H9 (cell line): ENCODE measurements at regions not wholly inside any gene's neighbourhood (a gene's known extent, or its start where the extent isn't known, plus 50 kb on each side); places are given as distances from the start of the nearest gene placed in this dataset.

ENCODE experiments used
- DNase-seq: peaks from one replicate; pipeline ENCODE4 v3.0.0-alpha.2; 2017
- H2AFZ ChIP-seq: one replicate; pipeline ENCODE4 v1.6.1; 2013; ENCODE audit warnings: mild to moderate bottlenecking, low read length, control low read depth, moderate library complexity
- H2AK5ac ChIP-seq: 2 replicates; pipeline ENCODE4 v1.6.1; 2013; ENCODE audit warnings: low read length, control low read depth, mixed read lengths; ENCODE audit not compliant: insufficient read length
- H2BK120ac ChIP-seq: one replicate; pipeline ENCODE4 v1.6.1; 2013; ENCODE audit warnings: low read depth, mild to moderate bottlenecking, low read length, control low read depth, inconsistent platforms; ENCODE audit not compliant: poor library complexity, severe bottlenecking
- H2BK12ac ChIP-seq: 2 replicates; pipeline ENCODE4 v1.6.1; 2013; ENCODE audit warnings: low read length, control low read depth, mixed read lengths, low read depth; ENCODE audit not compliant: insufficient read length
- H2BK15ac ChIP-seq: 2 replicates; pipeline ENCODE4 v1.6.1; 2013; ENCODE audit warnings: low read depth, low read length, control low read depth
- H2BK20ac ChIP-seq: one replicate; pipeline ENCODE4 v1.6.1; 2013; ENCODE audit warnings: low read depth, mild to moderate bottlenecking, low read length, control low read depth, inconsistent platforms; ENCODE audit not compliant: poor library complexity, severe bottlenecking
- H2BK5ac ChIP-seq: 2 replicates; pipeline ENCODE4 v1.6.1; 2013; ENCODE audit warnings: low read length, control low read depth, mixed read lengths; ENCODE audit not compliant: insufficient read length
- H3K14ac ChIP-seq: 2 replicates; pipeline ENCODE4 v1.6.1; 2013; ENCODE audit warnings: low read length, control low read depth; ENCODE audit not compliant: insufficient read depth
- H3K18ac ChIP-seq: 2 replicates; pipeline ENCODE4 v1.6.1; 2013; ENCODE audit warnings: low read depth, mild to moderate bottlenecking, mixed read lengths, low read length, control low read depth; ENCODE audit not compliant: insufficient read length
- H3K23ac ChIP-seq: 2 replicates; pipeline ENCODE4 v1.6.1; 2013; ENCODE audit warnings: low read length, control low read depth, mixed read lengths, low read depth; ENCODE audit not compliant: insufficient read length
- H3K23me2 ChIP-seq: 2 replicates; pipeline ENCODE4 v1.6.1; 2013; ENCODE audit warnings: low read depth, mild to moderate bottlenecking, mixed read lengths, low read length, control low read depth; ENCODE audit not compliant: insufficient read length, poor library complexity, severe bottlenecking
- H3K27ac ChIP-seq: 2 replicates; pipeline ENCODE4 v1.5.1; 2013; ENCODE audit warnings: low read length, control low read depth, mixed read lengths, low read depth; ENCODE audit not compliant: insufficient read length
- H3K27me3 ChIP-seq: 2 replicates; pipeline ENCODE4 v1.6.1; 2013; ENCODE audit warnings: low read length, control low read depth, inconsistent platforms; ENCODE audit not compliant: insufficient read depth
- H3K4ac ChIP-seq: 2 replicates; pipeline ENCODE4 v1.6.1; 2013; ENCODE audit warnings: low read depth, mild to moderate bottlenecking, control low read depth, inconsistent platforms, low read length, moderate library complexity
- H3K4me1 ChIP-seq: 2 replicates; pipeline ENCODE4 v1.6.1; 2013; ENCODE audit warnings: low read length, control low read depth, inconsistent platforms; ENCODE audit not compliant: insufficient read depth
- H3K4me2 ChIP-seq: 2 replicates; pipeline ENCODE4 v1.6.1; 2013; ENCODE audit warnings: low read length, control low read depth, mixed read lengths; ENCODE audit not compliant: insufficient read length, insufficient read depth
- H3K56ac ChIP-seq: 2 replicates; pipeline ENCODE4 v1.6.1; 2013; ENCODE audit warnings: low read depth, mild to moderate bottlenecking, mixed read lengths, low read length, control low read depth; ENCODE audit not compliant: insufficient read length
- H3K79me1 ChIP-seq: 2 replicates; pipeline ENCODE4 v1.6.1; 2013; ENCODE audit warnings: low read depth, mild to moderate bottlenecking, moderate library complexity, low read length, control low read depth, inconsistent platforms; ENCODE audit not compliant: insufficient read depth, poor library complexity, severe bottlenecking
- H3K79me2 ChIP-seq: 2 replicates; pipeline ENCODE4 v1.6.1; 2013; ENCODE audit warnings: low read length, control low read depth, inconsistent platforms; ENCODE audit not compliant: insufficient read depth
- H3K9ac ChIP-seq: 2 replicates; pipeline ENCODE4 v1.6.1; 2013; ENCODE audit warnings: low read length, control low read depth, mixed read lengths; ENCODE audit not compliant: insufficient read length; ENCODE audit errors: extremely low read depth
- H3K9me3 ChIP-seq: one replicate; pipeline ENCODE4 v1.6.1; 2013; ENCODE audit warnings: low read depth, low read length, inconsistent platforms; ENCODE audit not compliant: control insufficient read depth
- H3T11ph ChIP-seq: one replicate; pipeline ENCODE4 v1.6.1; 2013; ENCODE audit warnings: mild to moderate bottlenecking, low read length, control low read depth, inconsistent platforms
- H4K20me1 ChIP-seq: one replicate; pipeline ENCODE4 v1.6.1; 2013; ENCODE audit not compliant: control insufficient read depth, insufficient read length, insufficient read depth
- H4K5ac ChIP-seq: 2 replicates; pipeline ENCODE4 v1.6.1; 2013; ENCODE audit warnings: low read depth, mild to moderate bottlenecking, mixed read lengths, low read length, control low read depth; ENCODE audit not compliant: insufficient read length
- H4K8ac ChIP-seq: replicated peaks from 2 replicates; pipeline ENCODE4 v1.6.1; 2013; ENCODE audit warnings: low read length, control low read depth, mixed read lengths, low read depth; ENCODE audit not compliant: insufficient read length
- H4K91ac ChIP-seq: 2 replicates; pipeline ENCODE4 v1.6.1; 2013; ENCODE audit warnings: low read depth, mild to moderate bottlenecking, moderate library complexity, mixed read lengths, low read length, control low read depth; ENCODE audit not compliant: insufficient read length
- H3K27ac Mint-ChIP-seq, 3 experiments: 2 replicates in 2 of 3; 3 replicates in 1 of 3; pipeline ENCODE4 v1.8.0; 2020 to 2021; ENCODE audit warnings: mixed read lengths in 3 of 3, mild to moderate bottlenecking in 1 of 3, moderate library complexity in 1 of 3
- H3K27me3 Mint-ChIP-seq: 2 replicates; pipeline ENCODE4 v1.8.0; 2021; ENCODE audit warnings: low read depth, mild to moderate bottlenecking, moderate library complexity, mixed read lengths
- H3K36me3 Mint-ChIP-seq, 3 experiments: 2 replicates in 2 of 3; 3 replicates in 1 of 3; pipeline ENCODE4 v1.8.0; 2020 to 2021; ENCODE audit warnings: low read depth in 3 of 3, mixed read lengths in 3 of 3; ENCODE audit not compliant: insufficient read depth in 1 of 3
- H3K4me1 Mint-ChIP-seq, 2 experiments: 2 replicates each; pipeline ENCODE4 v1.8.0; 2020; ENCODE audit warnings: mixed read lengths in 2 of 2
- H3K4me3 Mint-ChIP-seq, 2 experiments: 2 replicates in 1 of 2; 3 replicates in 1 of 2; pipeline ENCODE4 v1.8.0; 2020 to 2021; ENCODE audit warnings: mild to moderate bottlenecking in 2 of 2, mixed read lengths in 2 of 2, moderate library complexity in 1 of 2
- H3K9me3 Mint-ChIP-seq, 2 experiments: 2 replicates in 1 of 2; 3 replicates in 1 of 2; pipeline ENCODE4 v1.8.0; 2020; ENCODE audit warnings: mild to moderate bottlenecking in 2 of 2, mixed read lengths in 2 of 2, moderate library complexity in 1 of 2
- CTCF ChIP-seq: fragments of 200-600 bp; sonication (generic); conservative IDR thresholded peaks from 3 replicates; pipeline ENCODE4 v1.8.0; 2021; ENCODE audit warnings: antibody characterized with exemption, mild to moderate bottlenecking
- WGBS: extraction: QIAGEN DNeasy Blood & Tissue Kit; methylation state at CpG from one replicate; pipeline ENCODE4 v1.1.7; 2013; ENCODE audit warnings: missing lambda C conversion rate, low lambda C conversion rate, mixed read lengths; ENCODE audit not compliant: insufficient read length; ENCODE audit errors: extremely low coverage; 5-methylcytosine and 5-hydroxymethylcytosine counted together

GRCh38 chr6:3531481-3531880, 74.6 kb upstream of the SLC22A23 start:
- H3K23me2 ChIP-seq: no peaks in the 10 kb centered on the region
- Mint-ChIP-seq H3K27me3 (peaks cover 7% of the 10 kb centered on the region; the same call in 1 of the 2 replicates), H3K27ac (no peak overlapping the region), H3K9me3 (peaks cover 3 to 4% of the 10 kb centered on the region in 2 experiments; a peak in 3 of 5 replicates), H3K36me3 (peaks cover 0 to 2% (median 0%) of the 10 kb centered on the region in 3 experiments; a peak in 2 of 7 replicates), H3K4me1 (peaks cover 4 to 8% of the 10 kb centered on the region in 2 experiments), H3K4me3 (no peak overlapping the region)
- H2BK20ac ChIP-seq: no peak overlapping the region
- no peaks in the 10 kb centered on the region for H3K79me1 ChIP-seq
- no peak overlapping the region for H2AFZ ChIP-seq
- H3K9ac ChIP-seq: no peak overlapping the region
- H3K18ac ChIP-seq: no peak overlapping the region
- no peak overlapping the region for H3K27ac ChIP-seq
- DNase-seq: no peak
- no peak overlapping the region for H3K14ac ChIP-seq
- no peaks in the 10 kb centered on the region for H4K20me1 ChIP-seq
- TF ChIP-seq CTCF: no peak
- H2BK5ac ChIP-seq: no peak overlapping the region
- no peak overlapping the region for H2BK15ac ChIP-seq
- no peak overlapping the region for H4K91ac ChIP-seq
- H3K56ac ChIP-seq: no peak overlapping the region
- H4K5ac ChIP-seq: no peak overlapping the region
- no peak overlapping the region for H2AK5ac ChIP-seq
- H2BK120ac ChIP-seq: no peak overlapping the region
- no peaks in the 10 kb centered on the region for H3K4me1 ChIP-seq
- no peaks in the 10 kb centered on the region for H3K27me3 ChIP-seq
- H3K4me2 ChIP-seq: no peak overlapping the region
- H3T11ph ChIP-seq: no peak overlapping the region
- H2BK12ac ChIP-seq: no peak overlapping the region
- no CpG with 5 or more reads among the region's 7 CpGs for WGBS
- no peak overlapping the region for H4K8ac ChIP-seq
- no peak overlapping the region for H3K4ac ChIP-seq
- no peaks in the 10 kb centered on the region for H3K79me2 ChIP-seq
- H3K23ac ChIP-seq: no peak overlapping the region
- no peaks in the 10 kb centered on the region for H3K9me3 ChIP-seq
